ENCODE measurements at regions not wholly inside any gene's neighbourhood (a gene's known extent, or its start where the extent isn't known, plus 50 kb on each side); places are given as distances from the start of the nearest gene placed in this dataset.

- no peak for TF ChIP-seq FOXP2 (optimal IDR thresholded peaks at IDR 0.05; ENCODE audit: borderline replicate concordance, extremely low read depth, extremely low read length, insufficient read depth)
- TF ChIP-seq POLR2AphosphoS5 (IDR thresholded peaks at IDR 0.05; ENCODE audit: low read depth, low read length), result no peak
These were observed 344.5 kb downstream of the SEC14L1 start for GRCh38 chr17:77485089-77485833.

GRCh38 chr17:77487211-77487629 lies 346.5 kb downstream of the SEC14L1 start:
- TF ChIP-seq POLR2AphosphoS5 (IDR thresholded peaks at IDR 0.05; ENCODE audit: low read depth, low read length), result no peak
- no peak for TF ChIP-seq SIN3A (IDR thresholded peaks at IDR 0.05; ENCODE audit: borderline replicate concordance, insufficient read depth, low read length)
- TF ChIP-seq TAF1 (IDR thresholded peaks at IDR 0.05; ENCODE audit: borderline replicate concordance, insufficient read depth, low read length), result no peak
- TF ChIP-seq REST (IDR thresholded peaks at IDR 0.05; ENCODE audit: insufficient read depth in 1 of 2, low read depth in 2 of 2, low read length in 2 of 2), result no peak

- TF ChIP-seq TAF1 (IDR thresholded peaks at IDR 0.05; ENCODE audit: borderline replicate concordance, insufficient read depth, low read length) (no peak), REST (IDR thresholded peaks at IDR 0.05; ENCODE audit: insufficient read depth in 1 of 2, low read depth in 2 of 2, low read length in 2 of 2) (no peak), POLR2AphosphoS5 (IDR thresholded peaks at IDR 0.05; ENCODE audit: low read depth, low read length) (no peak), FOXP2 (optimal IDR thresholded peaks at IDR 0.05; ENCODE audit: borderline replicate concordance, extremely low read depth, extremely low read length, insufficient read depth) (no peak), SIN3A (IDR thresholded peaks at IDR 0.05; ENCODE audit: borderline replicate concordance, insufficient read depth, low read length) (no peak)
These were observed 347.1 kb downstream of the SEC14L1 start for GRCh38 chr17:77487677-77488530.

GRCh38 chr17:77488531-77489238 lies 347.9 kb downstream of the SEC14L1 start:
- TF ChIP-seq REST (IDR thresholded peaks at IDR 0.05; ENCODE audit: insufficient read depth in 1 of 2, low read depth in 2 of 2, low read length in 2 of 2) (no peak), TAF1 (IDR thresholded peaks at IDR 0.05; ENCODE audit: borderline replicate concordance, insufficient read depth, low read length) (no peak), SIN3A (IDR thresholded peaks at IDR 0.05; ENCODE audit: borderline replicate concordance, insufficient read depth, low read length) (no peak), FOXP2 (optimal IDR thresholded peaks at IDR 0.05; ENCODE audit: borderline replicate concordance, extremely low read depth, extremely low read length, insufficient read depth) (no peak), POLR2AphosphoS5 (IDR thresholded peaks at IDR 0.05; ENCODE audit: low read depth, low read length) (no peak)

- TF ChIP-seq POLR2AphosphoS5 (IDR thresholded peaks at IDR 0.05; ENCODE audit: low read depth, low read length) (no peak), SIN3A (IDR thresholded peaks at IDR 0.05; ENCODE audit: borderline replicate concordance, insufficient read depth, low read length) (no peak), REST (IDR thresholded peaks at IDR 0.05; ENCODE audit: insufficient read depth in 1 of 2, low read depth in 2 of 2, low read length in 2 of 2) (no peak), TAF1 (IDR thresholded peaks at IDR 0.05; ENCODE audit: borderline replicate concordance, insufficient read depth, low read length) (no peak), FOXP2 (optimal IDR thresholded peaks at IDR 0.05; ENCODE audit: borderline replicate concordance, extremely low read depth, extremely low read length, insufficient read depth) (no peak)
These were observed 348.6 kb downstream of the SEC14L1 start for GRCh38 chr17:77489239-77489892.

Data from PFSK-1 (cell line).